ENCODE measurements at regions not wholly inside any gene's neighbourhood (a gene's known extent, or its start where the extent isn't known, plus 50 kb on each side); places are given as distances from the start of the nearest gene placed in this dataset.

DNA sequence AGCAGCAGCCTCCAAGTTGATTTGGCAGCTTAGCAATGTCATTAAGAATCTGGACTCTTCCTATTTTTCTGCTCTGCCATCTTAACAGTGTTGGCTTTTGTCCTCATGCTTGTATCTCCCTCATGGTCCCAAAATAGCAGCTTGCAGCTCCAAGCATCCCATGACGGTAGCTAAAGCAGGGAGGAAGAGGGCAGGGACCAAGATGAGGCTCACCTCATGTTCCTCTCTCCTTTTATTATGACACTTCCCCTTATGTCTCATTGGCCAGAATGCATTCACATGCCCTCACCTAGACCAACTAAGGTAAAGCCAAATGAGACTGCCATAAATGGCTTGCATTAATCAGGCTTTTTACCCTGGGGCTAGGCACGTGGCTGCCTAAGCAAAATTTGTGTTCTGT, 382.4 kb downstream of the SHQ1 start:
- TF ChIP-seq, protein P1, sequence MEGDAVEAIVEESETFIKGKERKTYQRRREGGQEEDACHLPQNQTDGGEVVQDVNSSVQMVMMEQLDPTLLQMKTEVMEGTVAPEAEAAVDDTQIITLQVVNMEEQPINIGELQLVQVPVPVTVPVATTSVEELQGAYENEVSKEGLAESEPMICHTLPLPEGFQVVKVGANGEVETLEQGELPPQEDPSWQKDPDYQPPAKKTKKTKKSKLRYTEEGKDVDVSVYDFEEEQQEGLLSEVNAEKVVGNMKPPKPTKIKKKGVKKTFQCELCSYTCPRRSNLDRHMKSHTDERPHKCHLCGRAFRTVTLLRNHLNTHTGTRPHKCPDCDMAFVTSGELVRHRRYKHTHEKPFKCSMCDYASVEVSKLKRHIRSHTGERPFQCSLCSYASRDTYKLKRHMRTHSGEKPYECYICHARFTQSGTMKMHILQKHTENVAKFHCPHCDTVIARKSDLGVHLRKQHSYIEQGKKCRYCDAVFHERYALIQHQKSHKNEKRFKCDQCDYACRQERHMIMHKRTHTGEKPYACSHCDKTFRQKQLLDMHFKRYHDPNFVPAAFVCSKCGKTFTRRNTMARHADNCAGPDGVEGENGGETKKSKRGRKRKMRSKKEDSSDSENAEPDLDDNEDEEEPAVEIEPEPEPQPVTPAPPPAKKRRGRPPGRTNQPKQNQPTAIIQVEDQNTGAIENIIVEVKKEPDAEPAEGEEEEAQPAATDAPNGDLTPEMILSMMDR (IDR thresholded peaks at IDR 0.05): no peak
- no peak for TF ChIP-seq POLR2A (IDR thresholded peaks at IDR 0.05)
- no peak for TF ChIP-seq POLR2AphosphoS5 (IDR thresholded peaks at IDR 0.05; ENCODE audit: insufficient read depth in 1 of 2, low read depth in 1 of 2)
- Histone ChIP-seq H3K36me3 (no peaks in the 10 kb centered on the region), H3K27me3 (no peaks in the 10 kb centered on the region), H3K4me1 (peaks cover 6% of the 10 kb centered on the region), H3K9me3 (no peaks in the 10 kb centered on the region), H3K4me3 (no peak overlapping the region), H3K27ac (no peak overlapping the region)
- intact Hi-C loops (cut with DNase I): no loop called here
- no peak for DNase-seq (ENCODE audit: extremely low spot score in 2 of 2)

DNA sequence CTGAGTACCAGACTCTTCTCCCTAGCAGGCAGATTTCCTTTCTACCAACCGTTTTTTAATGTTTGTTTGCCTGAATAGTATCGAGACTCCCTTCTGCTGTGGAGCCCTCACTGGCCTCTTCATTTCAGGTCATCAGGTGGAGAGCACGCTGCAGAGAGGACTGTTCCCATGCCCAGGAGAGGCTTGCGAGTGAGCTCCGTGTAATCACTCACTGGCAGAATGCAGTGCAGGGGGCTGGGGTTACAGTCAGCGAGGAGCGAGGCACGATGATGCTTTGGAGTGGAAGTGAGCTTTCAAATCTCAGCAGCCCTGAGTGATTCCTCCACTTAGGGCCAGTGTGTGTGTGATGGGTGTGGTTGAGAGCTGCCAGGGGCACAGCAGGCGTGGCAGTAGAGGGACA, 385.2 kb downstream of the SHQ1 start:
- peaks cover 6% of the 10 kb centered on the region for H3K4me1 ChIP-seq
- no peak overlapping the region for H3K27ac ChIP-seq
- no peak for TF ChIP-seq POLR2A (IDR thresholded peaks at IDR 0.05)
- TF ChIP-seq POLR2AphosphoS5 (IDR thresholded peaks at IDR 0.05; ENCODE audit: insufficient read depth in 1 of 2, low read depth in 1 of 2): no peak
- TF ChIP-seq, protein P1 (IDR thresholded peaks at IDR 0.05): no peak
- H3K9me3 ChIP-seq: no peaks in the 10 kb centered on the region
- no peak for DNase-seq (ENCODE audit: extremely low spot score in 2 of 2)
- no peaks in the 10 kb centered on the region for H3K36me3 ChIP-seq
- no peaks in the 10 kb centered on the region for H3K27me3 ChIP-seq
- no peak overlapping the region for H3K4me3 ChIP-seq
- intact Hi-C loops (cut with DNase I): no loop called here

DNA sequence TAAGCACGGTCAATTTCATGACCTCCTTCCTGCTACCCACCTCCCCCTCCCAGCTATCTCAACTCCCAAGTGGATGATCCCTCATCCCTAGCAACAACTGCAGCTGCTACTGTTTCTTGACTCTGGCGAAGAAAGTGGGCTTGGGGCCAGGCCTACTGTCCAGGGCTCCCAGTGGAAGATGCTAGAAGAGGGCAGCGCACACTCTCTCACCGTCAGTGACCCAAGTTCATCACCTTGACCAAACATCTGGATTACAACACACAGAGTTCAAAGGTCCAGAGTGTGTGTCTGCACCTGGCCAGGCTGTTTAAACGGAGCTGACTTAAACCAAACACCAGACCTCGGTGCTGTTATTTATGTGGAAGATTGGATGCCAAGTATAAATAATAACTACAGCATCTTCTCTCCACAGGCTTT, 385.6 kb downstream of the SHQ1 start:
- peaks cover 6% of the 10 kb centered on the region for H3K4me1 ChIP-seq
- H3K4me3 ChIP-seq: no peak overlapping the region
- TF ChIP-seq, protein P1 (IDR thresholded peaks at IDR 0.05): no peak
- TF ChIP-seq POLR2AphosphoS5 (IDR thresholded peaks at IDR 0.05; ENCODE audit: insufficient read depth in 1 of 2, low read depth in 1 of 2): no peak
- TF ChIP-seq POLR2A (IDR thresholded peaks at IDR 0.05): no peak
- H3K36me3 ChIP-seq: no peaks in the 10 kb centered on the region
- intact Hi-C loops (cut with DNase I): no loop called here
- H3K27ac ChIP-seq: no peak overlapping the region
- H3K9me3 ChIP-seq: no peaks in the 10 kb centered on the region
- no peaks in the 10 kb centered on the region for H3K27me3 ChIP-seq
- no peak for DNase-seq (ENCODE audit: extremely low spot score in 2 of 2)

DNA sequence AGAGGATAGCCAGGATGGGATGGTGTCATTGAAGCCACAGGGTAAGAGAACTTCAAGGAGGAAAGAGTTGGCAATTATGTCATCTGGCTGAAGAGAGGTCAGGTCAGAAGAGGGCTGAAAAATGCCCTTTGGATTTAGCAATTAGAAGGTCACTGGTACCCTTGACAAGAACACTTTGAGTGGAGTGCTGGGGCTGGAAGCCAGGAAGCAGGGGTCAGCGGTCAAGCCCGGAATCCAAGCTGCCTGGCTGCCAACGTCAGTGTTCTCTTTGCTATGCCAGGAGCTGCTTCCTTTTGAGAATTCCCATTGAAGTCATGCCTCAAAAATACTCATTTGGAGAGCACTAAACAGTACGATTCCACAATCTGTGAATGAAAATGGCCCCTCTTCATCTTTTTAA, 386.5 kb downstream of the SHQ1 start:
- TF ChIP-seq POLR2AphosphoS5 (IDR thresholded peaks at IDR 0.05; ENCODE audit: insufficient read depth in 1 of 2, low read depth in 1 of 2) (peak in 1 of 2 donors; percentile 37), POLR2A (IDR thresholded peaks at IDR 0.05) (no peak)
- TF ChIP-seq, protein P1 (IDR thresholded peaks at IDR 0.05): no peak
- H3K27ac ChIP-seq: no peak overlapping the region

DNA sequence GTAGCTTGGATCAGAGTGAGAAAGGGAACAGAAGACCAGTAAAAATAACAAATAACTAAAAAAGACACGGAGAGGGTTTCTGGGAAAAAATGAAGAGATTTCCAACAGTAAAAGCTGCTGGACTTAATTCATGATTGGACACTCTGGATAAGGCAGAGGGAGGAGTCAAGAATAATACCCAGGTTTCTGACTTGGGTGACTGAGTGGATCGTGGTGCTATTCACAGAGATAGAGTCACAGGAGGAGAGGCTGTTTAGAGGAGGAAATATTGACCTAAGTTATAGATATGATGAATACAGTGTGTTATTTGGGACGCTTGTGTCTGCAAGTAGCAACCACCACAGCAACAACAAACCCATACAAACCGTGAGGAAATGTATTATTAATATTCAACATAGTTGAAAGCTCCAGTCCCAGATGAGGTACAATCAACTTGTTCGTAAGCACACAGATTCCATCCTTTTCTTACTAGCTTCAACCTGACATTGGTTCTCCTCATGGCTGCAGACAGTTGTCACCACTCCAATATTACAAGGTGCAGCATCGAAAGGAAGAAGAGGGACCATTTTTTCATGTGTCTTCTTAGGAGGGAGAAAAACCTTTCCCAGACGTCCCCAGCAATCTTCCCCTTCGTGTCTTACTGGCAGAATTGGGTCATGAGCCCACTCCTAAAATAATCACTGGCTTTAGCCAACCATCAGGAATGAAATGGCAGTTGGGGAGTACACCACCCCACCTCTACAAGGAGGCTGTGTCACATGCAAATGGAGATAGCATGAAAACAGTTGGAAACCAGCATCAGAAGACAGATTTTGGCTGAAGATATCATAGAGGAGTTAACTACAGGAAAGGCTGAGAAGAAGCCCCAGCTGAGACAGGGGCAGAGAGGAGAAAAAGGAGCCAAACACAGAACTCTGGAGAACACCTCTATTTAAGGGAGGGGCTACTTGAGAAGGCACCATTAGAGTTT, 387.8 kb downstream of the SHQ1 start:
- no peaks in the 10 kb centered on the region for H3K9me3 ChIP-seq
- no peak overlapping the region for H3K4me3 ChIP-seq
- TF ChIP-seq, protein P1 (IDR thresholded peaks at IDR 0.05): no peak
- no peak for TF ChIP-seq POLR2A (IDR thresholded peaks at IDR 0.05)
- no peak for TF ChIP-seq POLR2AphosphoS5 (IDR thresholded peaks at IDR 0.05; ENCODE audit: insufficient read depth in 1 of 2, low read depth in 1 of 2)
- DNase-seq (ENCODE audit: extremely low spot score in 2 of 2): no peak
- no peaks in the 10 kb centered on the region for H3K27me3 ChIP-seq
- H3K4me1 ChIP-seq: peaks cover 6% of the 10 kb centered on the region
- H3K27ac ChIP-seq: no peak overlapping the region
- no peaks in the 10 kb centered on the region for H3K36me3 ChIP-seq
- intact Hi-C loops (cut with DNase I): no loop called here

More for the DNA sequence above, 386.5 kb downstream of the SHQ1 start:
- no peak for DNase-seq (ENCODE audit: extremely low spot score in 2 of 2)
- H3K36me3 ChIP-seq: no peaks in the 10 kb centered on the region
- no peaks in the 10 kb centered on the region for H3K9me3 ChIP-seq
- intact Hi-C loops (cut with DNase I): no loop called here
- no peaks in the 10 kb centered on the region for H3K27me3 ChIP-seq
- peaks cover 6% of the 10 kb centered on the region for H3K4me1 ChIP-seq
- H3K4me3 ChIP-seq: no peak overlapping the region

Measured in vagina (tissue), 2 donors.